H1 (cell line): ENCODE measurements at regions not wholly inside any gene's neighbourhood (a gene's known extent, or its start where the extent isn't known, plus 50 kb on each side); places are given as distances from the start of the nearest gene placed in this dataset.

Experiments used
- CBX8 ChIP-seq: fragments of 300-800, 300-1000 bp; sonication (generic); IDR thresholded peaks from 2 replicates; pipeline ENCODE4 v1.7.1; 2016; ENCODE audit warnings: low read depth, low read length, borderline replicate concordance
- HDAC2 ChIP-seq, 2 experiments: fragments of 300-600 bp in 1 of 2; sonication (generic) in 1 of 2; IDR thresholded peaks; 2 replicates each; pipeline ENCODE4 v1.6.1; 2011 to 2012; ENCODE audit warnings: low read depth in 2 of 2, low read length in 2 of 2, mild to moderate bottlenecking in 2 of 2, moderate library complexity in 2 of 2, borderline replicate concordance in 1 of 2, inconsistent platforms in 1 of 2

DNA sequence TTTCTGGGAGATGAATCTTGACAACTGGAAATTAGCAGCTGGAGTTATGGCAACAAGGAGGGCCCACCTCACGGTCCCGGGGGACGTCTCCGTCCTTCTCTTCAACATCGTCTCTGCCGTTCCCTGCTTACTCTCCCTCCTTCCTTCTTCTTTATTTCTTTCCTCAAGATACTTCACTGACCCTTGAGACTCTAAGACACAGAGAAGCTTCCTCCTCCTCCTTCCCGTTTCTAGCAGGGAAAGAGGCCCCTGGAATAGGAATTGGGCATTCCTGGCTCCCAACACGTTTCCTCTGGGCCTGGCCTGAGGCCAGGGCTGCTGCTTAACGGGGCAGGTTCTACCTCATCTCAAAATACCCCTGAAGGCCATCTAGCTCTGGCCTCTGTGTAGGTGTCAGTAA lies 189.9 kb upstream of the GMDS start (continued):
- no peak for TF ChIP-seq CBX8
- TF ChIP-seq HDAC2 (IDR thresholded peaks at IDR 0.05; ENCODE audit: borderline replicate concordance in 1 of 2, low read depth in 2 of 2, low read length in 2 of 2): no peak
